NCI-H748 treated with DMSO at 0.1 percent for 48 hours (cell line): ENCODE measurements at regions not wholly inside any gene's neighbourhood (a gene's known extent, or its start where the extent isn't known, plus 50 kb on each side); places are given as distances from the start of the nearest gene placed in this dataset.

Source experiments
- DNase-seq: peaks from one replicate; lab custom pipeline; 2025; lab: John Stamatoyannopoulos, UW

DNA sequence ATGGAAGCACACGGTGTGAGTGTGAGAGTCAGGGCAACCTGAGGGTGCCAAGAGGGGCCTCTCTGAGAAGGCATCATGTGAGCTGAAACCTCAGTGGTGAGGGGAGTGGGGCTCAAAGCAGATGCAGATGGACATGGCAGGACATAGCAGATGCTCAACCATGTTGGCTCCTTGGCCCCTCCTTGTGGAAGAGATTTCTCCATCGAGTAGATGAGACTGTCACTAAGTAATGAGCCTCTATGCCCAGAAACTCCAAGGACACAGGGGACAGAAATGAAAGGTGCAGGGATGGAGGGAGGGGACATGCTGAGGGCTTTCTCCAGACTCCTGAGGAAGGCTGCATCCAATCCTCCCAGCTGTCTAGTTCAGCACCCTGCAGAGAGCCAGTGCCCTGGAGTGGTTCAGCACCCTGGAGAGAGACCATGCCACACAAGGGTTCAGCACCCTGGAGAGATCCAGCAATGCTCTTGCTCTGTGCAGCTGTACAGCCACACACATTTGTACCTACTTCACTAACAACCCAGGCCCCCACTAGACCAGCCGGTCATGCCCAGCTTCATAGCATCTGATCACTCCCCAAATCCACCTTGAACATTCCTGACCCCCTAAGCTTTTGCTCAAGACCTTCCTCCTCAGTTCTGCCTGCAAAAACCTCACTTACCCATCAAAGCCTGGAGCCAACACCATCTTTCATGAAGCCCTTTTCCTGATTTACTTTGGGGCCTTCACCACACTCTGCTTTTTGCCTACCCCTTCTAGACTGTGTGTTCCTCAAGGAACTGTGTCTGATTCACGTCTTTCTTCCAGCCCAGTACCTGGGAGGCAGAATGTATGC, 252.0 kb downstream of the CTTN start:
- DNase-seq, result no peak

GRCh38 chr11:70651031-70651430, 252.7 kb downstream of the CTTN start:
- no peak for DNase-seq

DNA sequence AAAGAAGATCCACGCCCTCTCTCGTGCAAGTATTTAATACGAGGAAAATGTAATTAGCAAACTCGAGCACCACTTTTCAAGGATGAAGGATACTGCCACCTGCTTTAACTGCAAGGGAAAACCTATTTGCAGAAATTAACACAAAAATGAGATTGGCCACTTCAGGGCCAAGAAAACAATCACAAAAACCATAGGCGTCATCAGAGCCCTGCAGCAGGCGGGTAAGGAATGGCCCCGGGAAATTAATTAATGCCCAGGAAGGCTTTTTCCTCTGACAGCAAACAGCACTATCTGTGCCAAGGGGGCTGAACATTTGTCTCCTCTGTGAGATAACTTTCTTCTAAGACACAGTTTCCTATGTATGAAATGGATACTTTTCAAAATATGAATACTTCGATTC, 255.7 kb downstream of the CTTN start:
- DNase-seq, result no peak

GRCh38 chr11:70655816-70656215, 257.5 kb downstream of the CTTN start:
- no peak for DNase-seq

DNA sequence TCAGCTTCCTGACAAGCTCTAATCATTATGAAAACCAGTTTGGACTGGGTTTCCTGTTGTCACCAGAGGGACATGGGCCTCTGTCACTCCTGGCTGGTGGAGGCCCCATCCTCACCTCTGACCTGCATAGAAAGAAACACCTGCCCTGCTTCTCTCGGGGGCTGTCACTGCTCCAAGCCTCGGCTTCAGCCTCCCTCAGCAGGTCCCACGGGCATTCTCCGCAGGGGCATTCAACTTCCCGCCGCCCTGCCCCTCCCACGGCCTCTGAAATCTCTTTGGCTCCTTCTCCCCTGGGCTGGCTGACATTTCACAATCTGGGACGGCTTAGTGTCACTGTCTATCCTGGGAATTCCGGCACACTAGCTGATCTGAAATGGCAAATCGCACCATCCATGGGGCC, 257.9 kb downstream of the CTTN start:
- no peak for DNase-seq

- DNase-seq, result no peak
These were observed 261.9 kb downstream of the CTTN start for GRCh38 chr11:70660059-70660888.

DNA sequence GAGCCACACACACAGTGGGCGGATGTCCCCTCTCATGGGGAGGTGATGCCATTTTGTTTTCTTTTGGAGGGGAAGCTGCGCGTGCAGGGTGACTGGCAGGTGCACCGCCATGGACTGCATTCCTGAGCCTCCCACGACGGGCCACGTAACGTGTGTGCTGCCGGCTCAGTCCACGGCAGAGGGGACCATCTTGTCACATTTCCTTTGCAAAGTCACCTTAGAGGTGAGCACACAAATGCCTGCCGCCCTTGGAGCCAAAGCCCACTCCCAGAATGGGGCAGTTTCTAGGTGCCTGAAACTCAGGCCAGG, 262.5 kb downstream of the CTTN start:
- no peak for DNase-seq

DNA sequence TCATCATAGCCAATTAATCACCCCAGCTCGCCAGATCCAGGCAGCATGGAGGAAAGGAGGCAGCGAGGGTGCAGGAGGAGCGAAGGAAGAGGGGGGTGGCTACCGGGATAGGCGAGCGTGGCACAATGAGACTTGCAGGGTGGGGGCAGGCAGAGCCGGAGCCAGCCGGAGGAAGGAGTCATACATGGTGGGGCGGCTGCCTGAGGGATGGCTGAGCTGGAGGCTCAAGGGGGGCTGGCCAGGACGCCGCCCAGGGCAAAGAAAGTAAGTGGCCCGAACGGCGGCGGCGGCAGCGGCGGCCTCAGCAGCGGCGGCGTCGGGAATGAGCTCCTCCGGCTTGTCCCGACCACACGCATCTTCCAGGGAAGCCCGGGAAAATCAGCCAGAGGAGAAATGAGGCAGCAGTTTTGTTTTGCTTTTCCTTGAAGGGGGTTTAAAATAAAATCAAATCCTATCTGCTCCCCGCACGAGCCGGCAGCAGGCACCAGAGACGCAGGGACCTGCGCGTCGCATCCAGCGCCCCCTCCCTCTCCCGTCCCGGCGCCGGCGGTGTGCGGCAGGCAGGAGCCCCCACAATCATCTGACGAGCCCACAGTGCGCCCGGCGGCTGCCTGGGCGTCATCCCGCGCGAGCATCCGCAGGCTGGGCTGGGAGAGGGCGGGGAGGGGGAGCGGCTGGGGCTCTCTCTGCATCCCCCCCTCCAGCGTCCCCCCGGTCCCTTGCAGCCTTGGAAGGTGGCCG, 263.6 kb downstream of the CTTN start:
- no peak for DNase-seq

GRCh38 chr11:70662691-70663098, 264.4 kb downstream of the CTTN start:
- DNase-seq, result no peak

- DNase-seq, result no peak
These were observed 265.5 kb downstream of the CTTN start for GRCh38 chr11:70663815-70664214.

GRCh38 chr11:70666311-70666710, 268.0 kb downstream of the CTTN start:
- DNase-seq, result no peak

GRCh38 chr11:70667767-70668166, 269.4 kb downstream of the CTTN start:
- DNase-seq, result no peak

GRCh38 chr11:70668204-70669202, 270.2 kb downstream of the CTTN start:
- DNase-seq, result no peak

GRCh38 chr11:70669281-70669680, 271.0 kb downstream of the CTTN start:
- DNase-seq, result no peak

- no peak for DNase-seq
These were observed 271.7 kb downstream of the CTTN start for GRCh38 chr11:70669871-70670675.

- DNase-seq, result no peak
These were observed 272.3 kb downstream of the CTTN start for GRCh38 chr11:70670676-70671034.

DNA sequence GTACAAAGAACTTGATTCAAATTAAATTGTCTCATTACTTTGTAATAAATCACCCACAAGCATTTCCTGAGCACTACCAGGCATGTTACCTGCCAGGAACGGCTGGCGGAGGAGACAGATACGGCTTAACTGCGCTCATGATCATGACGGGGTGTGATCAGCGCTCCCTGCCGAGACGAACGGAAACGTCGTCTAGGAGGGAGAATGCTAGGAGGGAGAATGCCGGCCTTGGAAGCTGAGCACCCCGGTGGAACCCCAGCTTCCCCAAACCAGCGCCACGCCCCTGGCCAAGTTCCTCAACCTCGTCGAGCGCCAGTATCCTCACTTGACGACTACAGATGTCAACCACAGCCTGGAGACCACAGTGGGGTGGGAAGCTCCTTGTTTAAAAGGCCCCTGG, 272.8 kb downstream of the CTTN start:
- DNase-seq, result no peak

DNA sequence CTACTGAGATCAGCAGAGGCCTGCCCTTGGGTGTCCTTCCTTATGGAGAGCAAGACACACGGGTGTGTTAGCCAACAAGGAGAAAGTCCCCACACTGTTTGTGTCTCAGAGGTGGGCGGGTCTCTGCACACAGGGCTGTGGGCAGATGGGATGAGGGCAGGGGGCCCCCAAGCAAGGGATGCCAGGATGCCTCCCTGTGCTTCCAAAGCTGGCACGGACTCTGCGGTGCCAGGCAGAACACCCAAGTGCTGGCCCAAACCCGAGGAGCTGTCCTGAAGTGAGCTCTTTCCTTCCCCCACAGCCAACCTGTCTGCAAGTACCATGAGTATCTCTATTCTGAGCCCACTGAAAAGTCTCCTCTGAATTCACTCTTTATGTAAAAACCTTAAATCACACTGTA, 273.3 kb downstream of the CTTN start:
- DNase-seq, result no peak

GRCh38 chr11:70672991-70673653, 274.8 kb downstream of the CTTN start:
- no peak for DNase-seq

- DNase-seq, result no peak
These were observed 276.3 kb downstream of the CTTN start for GRCh38 chr11:70674605-70675004.
